DMS153 treated with DMSO at 0.1 percent for 48 hours (cell line): ENCODE measurements at regions not wholly inside any gene's neighbourhood (a gene's known extent, or its start where the extent isn't known, plus 50 kb on each side); places are given as distances from the start of the nearest gene placed in this dataset.

Source experiments
- DNase-seq: peaks from one replicate; lab custom pipeline; 2025; ENCODE audit not compliant: unreplicated experiment; lab: John Stamatoyannopoulos, UW

DNA sequence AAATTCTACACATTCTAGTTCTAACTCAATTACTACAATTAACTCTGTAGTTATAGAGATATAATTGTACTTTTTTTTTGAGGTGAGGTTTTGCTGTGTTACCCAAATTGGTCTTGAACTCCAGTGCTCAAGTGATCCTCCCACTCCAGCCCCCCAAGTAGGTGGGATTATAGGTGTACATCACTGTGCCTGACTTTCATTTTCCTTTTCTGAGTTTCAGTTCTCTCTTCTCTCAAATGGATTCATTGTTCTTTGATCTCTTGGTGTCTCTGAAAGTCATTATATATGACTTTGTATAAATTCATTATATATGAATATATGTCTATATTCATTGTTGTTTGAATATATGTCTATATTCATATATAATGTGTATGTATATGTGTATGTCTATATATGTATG is 74.0 kb upstream of the GALNT2 start:
- no peak for DNase-seq

GRCh38 chr1:229993894-229994293 is 73.1 kb upstream of the GALNT2 start:
- DNase-seq: no peak

DNA sequence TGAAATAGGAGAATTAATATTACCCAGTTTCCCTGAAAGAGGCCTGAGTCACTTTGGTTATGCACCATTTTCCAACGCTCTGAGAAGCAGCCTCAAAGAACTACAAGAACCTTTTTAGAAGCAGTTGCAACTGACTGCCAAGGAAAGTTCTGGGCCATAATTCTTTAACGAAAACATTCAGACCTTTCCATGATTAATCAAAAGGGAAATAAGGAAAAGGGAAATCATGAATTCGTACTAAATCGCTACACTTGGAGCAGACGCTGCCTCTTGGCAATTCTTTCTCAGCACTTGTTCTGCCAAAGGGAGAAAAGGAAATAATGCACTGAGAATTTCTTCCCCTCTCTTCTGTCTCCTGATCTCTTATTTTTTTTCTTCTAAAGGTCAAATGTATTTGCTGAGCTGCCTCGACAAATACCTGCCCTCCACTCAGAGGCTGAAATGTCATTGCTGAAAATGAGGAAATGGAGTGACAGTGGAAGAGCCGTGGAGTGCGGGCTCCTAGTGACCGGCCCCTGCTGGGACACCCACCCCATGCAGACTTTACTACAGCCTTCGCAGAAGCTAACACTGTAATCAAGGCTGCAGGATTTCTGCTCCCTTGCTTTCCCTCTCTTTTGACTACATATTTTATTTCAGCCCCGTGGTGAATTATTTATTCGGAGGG is 67.9 kb upstream of the GALNT2 start:
- no peak for DNase-seq

DNA sequence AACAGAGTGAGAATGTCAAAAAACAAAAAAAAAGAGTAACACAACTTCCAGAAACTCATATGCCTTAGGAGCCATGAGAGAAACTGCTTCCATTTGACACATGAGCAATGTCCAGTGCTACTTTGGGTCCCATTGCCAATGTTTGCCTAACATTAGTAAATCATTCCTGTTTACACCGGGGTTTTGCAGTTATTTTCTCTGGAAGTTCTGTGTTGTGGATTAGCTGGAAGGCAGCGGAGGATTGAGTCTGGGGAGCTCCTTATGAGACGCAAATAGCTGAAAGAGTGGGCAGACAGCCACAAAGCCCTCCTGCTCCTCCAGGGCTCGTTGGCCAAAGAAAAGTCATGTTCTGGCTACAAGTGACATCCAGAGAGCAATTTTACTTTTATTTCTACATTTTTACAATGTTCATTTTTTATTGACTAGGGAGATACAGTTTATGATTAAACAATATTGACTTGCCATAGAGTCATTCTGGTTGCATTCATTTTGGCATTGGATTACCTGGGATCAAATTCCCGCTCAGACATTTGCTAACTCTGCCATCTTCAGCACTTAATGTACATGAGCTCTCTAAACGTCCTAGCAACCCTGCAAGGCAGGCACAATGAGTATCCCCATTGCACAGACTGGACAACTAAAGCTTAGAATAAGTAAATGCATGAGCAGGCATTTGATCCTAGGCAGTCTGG is 66.4 kb upstream of the GALNT2 start:
- DNase-seq: no peak

DNA sequence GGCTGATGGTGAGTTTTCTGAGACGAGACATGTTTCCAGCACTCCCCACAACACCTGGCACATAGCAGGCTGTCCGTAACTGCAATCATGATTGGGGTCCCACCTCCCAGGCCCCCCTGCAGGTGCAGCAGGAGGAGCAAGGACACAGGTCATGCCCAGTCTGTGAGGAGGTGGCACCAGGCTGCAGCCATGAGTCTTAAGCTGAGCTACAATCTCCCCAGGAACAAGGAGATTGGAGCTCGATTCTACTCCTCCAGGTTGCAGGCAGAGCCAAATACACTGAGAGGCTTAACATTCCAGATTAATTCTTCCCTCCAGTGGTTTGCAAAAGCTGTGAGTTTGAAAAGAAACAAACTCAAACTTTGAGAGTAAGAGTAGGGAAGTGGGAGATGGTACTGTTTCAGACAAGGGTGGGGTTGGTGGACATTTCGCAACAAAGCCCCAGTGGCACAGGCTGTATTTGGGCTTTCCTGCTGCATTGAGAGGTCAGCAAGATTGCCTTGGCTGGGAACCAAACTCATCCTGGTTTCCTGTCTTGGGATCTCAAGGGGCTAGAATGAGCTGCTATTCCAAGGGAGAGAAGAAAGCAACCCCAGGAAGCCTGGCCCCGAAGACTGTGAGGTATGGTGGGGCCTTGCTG is 64.8 kb upstream of the GALNT2 start:
- no peak for DNase-seq

DNA sequence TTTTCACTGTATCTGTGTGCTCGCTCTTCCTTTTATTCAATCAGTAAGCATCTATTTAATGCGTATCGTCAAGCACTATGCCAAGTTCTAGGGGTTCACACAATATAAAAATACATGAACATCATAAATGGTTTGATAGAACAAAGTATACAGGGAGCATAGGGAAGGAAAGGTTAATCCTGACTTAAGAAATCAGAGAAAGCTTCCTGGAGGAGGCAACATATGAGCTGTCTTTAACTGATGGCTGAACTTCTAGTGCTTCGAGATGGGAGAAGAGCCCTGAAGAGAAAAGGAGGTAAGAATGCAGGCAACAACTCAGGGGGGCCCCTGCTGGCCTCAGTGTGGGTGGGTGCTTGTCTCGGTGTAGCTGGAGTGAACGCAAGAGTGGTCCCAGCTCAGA is 63.6 kb upstream of the GALNT2 start:
- DNase-seq: no peak

- no peak for DNase-seq
Measured at GRCh38 chr1:230005040-230005439, 62.0 kb upstream of the GALNT2 start.

GRCh38 chr1:230008721-230009120 is 58.3 kb upstream of the GALNT2 start:
- no peak for DNase-seq

GRCh38 chr1:230009611-230010313 is 57.3 kb upstream of the GALNT2 start:
- no peak for DNase-seq

GRCh38 chr1:230010603-230011332 is 56.3 kb upstream of the GALNT2 start:
- no peak for DNase-seq

DNA sequence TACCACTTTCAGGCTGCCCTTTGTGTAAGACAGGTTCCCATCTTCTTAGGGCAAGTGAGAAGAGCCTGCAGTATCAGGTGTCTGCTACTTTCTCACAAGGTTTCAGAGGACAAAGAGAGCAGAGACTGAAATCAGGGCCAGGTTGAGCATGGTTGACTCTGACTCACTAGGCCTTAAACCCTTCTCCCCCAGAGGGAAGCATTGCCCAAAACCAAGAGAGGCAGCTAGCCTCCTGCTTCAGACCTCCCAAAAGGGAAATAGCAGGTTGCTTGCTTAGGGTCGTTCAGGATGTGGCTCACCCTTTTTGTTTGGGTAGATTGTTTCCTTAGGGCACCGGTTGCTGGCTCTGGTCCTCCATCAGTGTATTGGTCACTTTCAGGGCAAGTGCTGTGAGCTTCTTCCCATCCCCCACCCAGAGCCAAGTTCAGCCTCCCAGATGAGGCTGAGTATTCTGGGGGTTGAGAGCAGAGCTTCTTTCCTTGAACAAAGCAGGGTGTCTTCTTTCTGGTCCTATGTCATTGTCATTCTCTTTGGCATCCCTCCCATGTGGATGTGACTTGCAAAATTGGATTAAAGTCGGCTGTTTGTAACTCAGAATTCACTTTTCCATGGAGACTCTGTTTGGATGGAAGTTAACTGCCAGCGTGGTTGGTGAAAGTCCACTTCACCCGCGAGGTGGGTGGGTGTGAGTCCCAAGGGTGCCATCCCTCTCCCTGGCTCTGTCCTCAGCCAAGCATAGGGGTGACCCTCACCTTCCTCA is 55.5 kb upstream of the GALNT2 start:
- no peak for DNase-seq

DNA sequence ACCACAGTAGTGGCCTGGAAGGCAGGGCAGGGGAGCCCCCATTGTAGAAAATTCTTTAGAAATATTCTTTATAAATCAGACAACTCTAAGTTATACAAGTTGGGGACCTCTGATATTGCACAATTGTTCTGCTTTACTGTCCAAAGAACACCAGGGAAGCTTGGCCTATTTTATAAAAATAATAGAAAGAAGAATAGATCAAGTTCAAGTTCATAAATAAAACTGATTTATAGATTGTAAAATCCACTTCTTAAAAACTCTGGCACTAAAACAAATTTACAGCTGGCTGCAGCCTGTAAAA is 55.0 kb upstream of the GALNT2 start:
- DNase-seq: no peak

- no peak for DNase-seq
Measured at GRCh38 chr1:230012741-230013140, 54.3 kb upstream of the GALNT2 start.

- DNase-seq: no peak
Measured at GRCh38 chr1:230016159-230016558, 50.9 kb upstream of the GALNT2 start.
